ENCODE measurements at regions not wholly inside any gene's neighbourhood (a gene's known extent, or its start where the extent isn't known, plus 50 kb on each side); places are given as distances from the start of the nearest gene placed in this dataset.

DNA sequence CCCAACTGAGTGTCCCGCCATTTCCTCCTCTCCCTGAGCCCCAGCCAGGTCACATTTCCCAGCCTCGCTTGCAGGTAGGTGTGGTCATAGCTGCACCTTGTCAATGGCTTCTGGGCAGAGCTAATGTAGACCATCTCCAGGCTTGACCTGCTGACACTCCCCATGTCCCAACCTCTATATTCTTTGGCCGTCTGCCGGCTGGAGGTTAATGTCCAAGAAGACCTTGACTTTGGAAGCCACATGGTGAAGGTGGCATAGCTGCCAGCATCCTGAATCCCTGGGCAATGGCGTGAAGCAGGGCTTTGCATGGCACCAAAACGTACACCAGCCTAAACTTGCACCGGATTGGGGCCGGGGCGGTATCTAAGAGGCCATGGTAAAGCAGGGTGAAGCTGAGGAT is 88.3 kb downstream of the SPP2 start:
- Histone ChIP-seq H3K79me2 (ENCODE audit: control insufficient read depth, insufficient read depth, low read length) (no peaks in the 10 kb centered on the region), H3K9ac (replicated peaks; ENCODE audit: extremely low read depth, insufficient read depth, low read length) (no peak overlapping the region), H3K27ac (ENCODE audit: insufficient read depth, low read depth, low read length) (no peak overlapping the region), H2AFZ (ENCODE audit: low read depth, low read length) (no peak overlapping the region), H3K9me1 (replicated peaks; ENCODE audit: control insufficient read depth, extremely low read depth, insufficient read depth, low read length) (no peaks in the 10 kb centered on the region), H3K9me3 (replicated peaks; ENCODE audit: control insufficient read depth, insufficient read depth, low read length) (no peaks in the 10 kb centered on the region), H3K36me3 (ENCODE audit: control insufficient read depth in 2 of 2, extremely low read depth in 1 of 2, insufficient read depth in 2 of 2, low read length in 2 of 2) (no peaks in the 10 kb centered on the region), H3K4me3 (replicated peaks in 1 of 3; ENCODE audit: insufficient read depth in 1 of 3, low read depth in 1 of 3, low read length in 3 of 3) (no peak overlapping the region), H3K27me3 (ENCODE audit: control insufficient read depth in 2 of 2, insufficient read depth in 2 of 2, low read length in 2 of 2) (no peaks in the 10 kb centered on the region), H3K4me2 (ENCODE audit: insufficient read depth, low read length) (no peak overlapping the region), H4K20me1 (replicated peaks; ENCODE audit: control insufficient read depth, extremely low read depth, insufficient read depth, low read length) (no peaks in the 10 kb centered on the region), H3K4me1 (ENCODE audit: control insufficient read depth, extremely low read depth, insufficient read depth, low read length) (peaks cover 16% of the 10 kb centered on the region)
- dilution Hi-C loops (cut with MboI; ENCODE audit: extremely low pct_ligation_motif_present, low sequenced_read_pairs) (no loop called here), intact Hi-C loops (cut with micrococcal nuclease) (no loop called here)
- CTCF ChIA-PET: interaction anchor here (0.9 to 5.9 kb wide), 5 partner anchors 31 to 406 kb away, joined by 3 to 134 read pairs (median 4); no protein-coding TSS in a partner anchor
- FAIRE-seq (no peak), DNase-seq (ENCODE audit: low read depth, low spot score) (no peak)
- TF ChIP-seq EZH2 (IDR thresholded peaks at IDR 0.05; ENCODE audit: borderline replicate concordance, low read depth, low read length, severe bottlenecking): no peak
- TF ChIP-seq JUN (IDR thresholded peaks at IDR 0.05; ENCODE audit: borderline replicate concordance, insufficient read depth, insufficient read length, low read depth): no peak
- TF ChIP-seq POLR2A (IDR thresholded peaks at IDR 0.05; ENCODE audit: low read depth, low read length): no peak
- TF ChIP-seq, protein P1, sequence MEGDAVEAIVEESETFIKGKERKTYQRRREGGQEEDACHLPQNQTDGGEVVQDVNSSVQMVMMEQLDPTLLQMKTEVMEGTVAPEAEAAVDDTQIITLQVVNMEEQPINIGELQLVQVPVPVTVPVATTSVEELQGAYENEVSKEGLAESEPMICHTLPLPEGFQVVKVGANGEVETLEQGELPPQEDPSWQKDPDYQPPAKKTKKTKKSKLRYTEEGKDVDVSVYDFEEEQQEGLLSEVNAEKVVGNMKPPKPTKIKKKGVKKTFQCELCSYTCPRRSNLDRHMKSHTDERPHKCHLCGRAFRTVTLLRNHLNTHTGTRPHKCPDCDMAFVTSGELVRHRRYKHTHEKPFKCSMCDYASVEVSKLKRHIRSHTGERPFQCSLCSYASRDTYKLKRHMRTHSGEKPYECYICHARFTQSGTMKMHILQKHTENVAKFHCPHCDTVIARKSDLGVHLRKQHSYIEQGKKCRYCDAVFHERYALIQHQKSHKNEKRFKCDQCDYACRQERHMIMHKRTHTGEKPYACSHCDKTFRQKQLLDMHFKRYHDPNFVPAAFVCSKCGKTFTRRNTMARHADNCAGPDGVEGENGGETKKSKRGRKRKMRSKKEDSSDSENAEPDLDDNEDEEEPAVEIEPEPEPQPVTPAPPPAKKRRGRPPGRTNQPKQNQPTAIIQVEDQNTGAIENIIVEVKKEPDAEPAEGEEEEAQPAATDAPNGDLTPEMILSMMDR (IDR thresholded peaks at IDR 0.05; ENCODE audit: extremely low read depth in 1 of 2, insufficient read depth in 1 of 2, low read depth in 1 of 2, low read length in 2 of 2): no peak
- TF ChIP-seq, protein P2, sequence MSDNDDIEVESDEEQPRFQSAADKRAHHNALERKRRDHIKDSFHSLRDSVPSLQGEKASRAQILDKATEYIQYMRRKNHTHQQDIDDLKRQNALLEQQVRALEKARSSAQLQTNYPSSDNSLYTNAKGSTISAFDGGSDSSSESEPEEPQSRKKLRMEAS (IDR thresholded peaks at IDR 0.05; ENCODE audit: insufficient read depth, insufficient read length): no peak
- no TSS peak for BruUV-seq (replicated peaks)
- POLR2A ChIA-PET: no interaction called here
